ENCODE measurements at regions not wholly inside any gene's neighbourhood (a gene's known extent, or its start where the extent isn't known, plus 50 kb on each side); places are given as distances from the start of the nearest gene placed in this dataset.

DNA sequence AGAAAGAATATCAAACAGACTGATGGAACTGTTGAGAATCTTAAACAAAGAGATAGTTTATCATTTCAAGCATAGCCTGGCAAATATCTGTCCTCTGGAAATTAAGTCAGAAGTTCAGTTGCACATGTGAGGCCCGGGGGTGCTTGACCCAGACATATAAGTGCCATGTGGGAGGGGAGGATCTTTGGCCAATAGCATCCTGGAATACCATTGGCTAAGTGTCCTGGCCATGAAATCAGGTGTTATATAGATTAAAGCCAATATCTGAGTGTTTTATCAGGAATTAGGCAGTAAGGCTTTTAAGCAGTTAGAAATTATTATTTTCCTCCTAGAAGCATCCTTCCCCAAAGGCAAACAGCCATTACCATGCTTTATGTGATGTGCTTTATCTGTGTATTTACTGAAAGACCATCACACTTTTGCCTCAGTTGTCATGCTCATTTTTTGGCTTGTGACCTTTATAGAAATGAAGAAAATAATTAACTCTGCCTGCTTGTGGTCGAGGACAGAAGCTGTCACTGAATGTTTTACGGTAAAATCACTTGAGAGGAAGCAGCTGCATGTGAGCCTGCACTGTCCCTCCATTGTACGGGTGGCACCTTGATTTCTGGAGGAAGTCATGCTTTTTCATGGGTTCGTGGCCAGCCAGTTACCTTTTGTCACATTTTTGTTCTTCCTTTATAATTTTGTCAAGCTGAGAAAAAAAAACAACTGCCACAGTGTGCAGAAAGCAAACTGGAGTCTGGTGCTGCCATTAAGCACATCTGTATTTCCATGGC, 259.9 kb upstream of the FMN2 start:
- TF ChIP-seq EZH2 (IDR thresholded peaks at IDR 0.05) (no peak), EZH2phosphoT487 (IDR thresholded peaks at IDR 0.05) (no peak)
- TF ChIP-seq, protein P1, sequence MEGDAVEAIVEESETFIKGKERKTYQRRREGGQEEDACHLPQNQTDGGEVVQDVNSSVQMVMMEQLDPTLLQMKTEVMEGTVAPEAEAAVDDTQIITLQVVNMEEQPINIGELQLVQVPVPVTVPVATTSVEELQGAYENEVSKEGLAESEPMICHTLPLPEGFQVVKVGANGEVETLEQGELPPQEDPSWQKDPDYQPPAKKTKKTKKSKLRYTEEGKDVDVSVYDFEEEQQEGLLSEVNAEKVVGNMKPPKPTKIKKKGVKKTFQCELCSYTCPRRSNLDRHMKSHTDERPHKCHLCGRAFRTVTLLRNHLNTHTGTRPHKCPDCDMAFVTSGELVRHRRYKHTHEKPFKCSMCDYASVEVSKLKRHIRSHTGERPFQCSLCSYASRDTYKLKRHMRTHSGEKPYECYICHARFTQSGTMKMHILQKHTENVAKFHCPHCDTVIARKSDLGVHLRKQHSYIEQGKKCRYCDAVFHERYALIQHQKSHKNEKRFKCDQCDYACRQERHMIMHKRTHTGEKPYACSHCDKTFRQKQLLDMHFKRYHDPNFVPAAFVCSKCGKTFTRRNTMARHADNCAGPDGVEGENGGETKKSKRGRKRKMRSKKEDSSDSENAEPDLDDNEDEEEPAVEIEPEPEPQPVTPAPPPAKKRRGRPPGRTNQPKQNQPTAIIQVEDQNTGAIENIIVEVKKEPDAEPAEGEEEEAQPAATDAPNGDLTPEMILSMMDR (IDR thresholded peaks at IDR 0.05): no peak
- H3K27ac ChIP-seq: no peak overlapping the region
- no peak overlapping the region for H3K4me3 ChIP-seq
- H3K4me2 ChIP-seq: no peak overlapping the region
- Mint-ChIP-seq H3K4me3 (no peak overlapping the region), H3K36me3 (no peaks in the 10 kb centered on the region), H3K27me3 (ENCODE audit: insufficient read depth, low read depth) (no peaks in the 10 kb centered on the region), H3K27ac (no peak overlapping the region), H3K9me3 (no peaks in the 10 kb centered on the region), H3K4me1 (peaks cover 32% of the 10 kb centered on the region)
- H2AFZ ChIP-seq (replicated peaks): no peak overlapping the region
- no peaks in the 10 kb centered on the region for H4K20me1 ChIP-seq (ENCODE audit: low read depth)
- no peaks in the 10 kb centered on the region for H3K36me3 ChIP-seq
- no peaks in the 10 kb centered on the region for H3F3A ChIP-seq (ENCODE audit: low read depth)
- no peaks in the 10 kb centered on the region for H3K79me2 ChIP-seq (ENCODE audit: low read depth)
- H3K9ac ChIP-seq: no peak overlapping the region
- H3K27me3 ChIP-seq: no peaks in the 10 kb centered on the region
- H3K4me1 ChIP-seq: peaks cover 6% of the 10 kb centered on the region
- no peaks in the 10 kb centered on the region for H3K9me3 ChIP-seq (ENCODE audit: low read depth)
- DNase-seq (ENCODE audit: low spot score): no peak

DNA sequence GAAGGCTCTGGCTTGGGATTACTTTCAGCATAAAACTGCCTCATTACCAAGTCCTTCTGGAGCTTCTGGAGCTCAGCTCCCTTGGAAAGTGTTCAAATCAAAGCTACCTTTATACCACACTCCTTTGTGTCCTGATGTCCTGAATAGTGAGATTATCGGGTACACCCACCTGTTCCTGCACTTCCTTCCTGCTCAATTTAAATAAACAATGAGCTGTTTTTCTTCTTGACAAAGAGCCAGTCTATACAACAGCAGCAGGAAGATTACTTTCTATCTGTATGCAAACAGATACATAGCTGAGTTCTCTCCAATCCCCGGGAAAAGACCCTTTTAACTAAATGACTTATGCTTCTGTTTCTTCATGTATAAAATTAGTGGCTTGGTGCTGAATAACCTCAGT, 258.0 kb upstream of the FMN2 start:
- Histone ChIP-seq H3K36me3 (no peaks in the 10 kb centered on the region), H3K27me3 (no peaks in the 10 kb centered on the region), H4K20me1 (ENCODE audit: low read depth) (no peaks in the 10 kb centered on the region), H3K4me1 (peaks cover 6% of the 10 kb centered on the region), H3K9ac (no peak overlapping the region), H3K79me2 (ENCODE audit: low read depth) (no peaks in the 10 kb centered on the region), H3K9me3 (ENCODE audit: low read depth) (no peaks in the 10 kb centered on the region), H3K27ac (no peak overlapping the region), H3K4me3 (no peak overlapping the region), H3F3A (ENCODE audit: low read depth) (no peaks in the 10 kb centered on the region), H3K4me2 (no peak overlapping the region), H2AFZ (replicated peaks) (no peak overlapping the region)
- peak; percentile 23 for DNase-seq (ENCODE audit: low spot score)
- Mint-ChIP-seq H3K27ac (no peak overlapping the region), H3K4me1 (peaks cover 27% of the 10 kb centered on the region), H3K9me3 (no peaks in the 10 kb centered on the region), H3K27me3 (ENCODE audit: insufficient read depth, low read depth) (no peaks in the 10 kb centered on the region), H3K36me3 (no peaks in the 10 kb centered on the region), H3K4me3 (no peak overlapping the region)
- TF ChIP-seq EZH2 (IDR thresholded peaks at IDR 0.05) (no peak), EZH2phosphoT487 (IDR thresholded peaks at IDR 0.05) (no peak)
- TF ChIP-seq, protein P1 (IDR thresholded peaks at IDR 0.05): no peak

DNA sequence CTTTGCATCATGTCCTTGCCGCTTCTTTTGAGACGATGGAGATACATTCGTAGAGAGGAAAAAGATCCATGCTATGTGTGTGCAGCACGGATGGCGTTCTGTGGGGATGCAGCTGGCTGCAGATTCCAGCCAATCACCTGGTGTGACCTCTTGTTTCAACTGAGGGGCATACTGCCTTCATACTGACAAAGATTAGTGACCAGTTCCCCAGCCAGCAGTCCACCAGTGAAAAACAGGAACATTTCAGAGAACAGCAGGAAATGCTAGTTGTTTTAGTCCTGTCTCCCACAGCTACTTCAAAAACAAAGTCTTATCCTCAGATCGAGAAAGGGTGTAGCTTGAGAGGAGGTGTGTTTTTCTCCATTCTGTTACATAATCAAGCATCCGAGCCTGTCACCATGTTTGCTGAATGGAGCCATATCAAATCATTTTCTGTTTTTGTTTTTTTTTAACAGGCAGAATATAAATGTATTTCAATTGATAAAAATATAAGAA, 255.7 kb upstream of the FMN2 start:
- no peak overlapping the region for H3K4me2 ChIP-seq
- no peaks in the 10 kb centered on the region for H3K36me3 ChIP-seq
- H3K9ac ChIP-seq: no peak overlapping the region
- TF ChIP-seq EZH2phosphoT487 (IDR thresholded peaks at IDR 0.05) (no peak), EZH2 (IDR thresholded peaks at IDR 0.05) (no peak)
- TF ChIP-seq, protein P1 (IDR thresholded peaks at IDR 0.05): no peak
- H3F3A ChIP-seq (ENCODE audit: low read depth): no peaks in the 10 kb centered on the region
- H3K27me3 ChIP-seq: no peaks in the 10 kb centered on the region
- H3K9me3 Mint-ChIP-seq: peaks cover 2% of the 10 kb centered on the region
- no peak for DNase-seq (ENCODE audit: low spot score)
- no peak overlapping the region for H3K4me3 Mint-ChIP-seq
- no peaks in the 10 kb centered on the region for H3K36me3 Mint-ChIP-seq
- no peak overlapping the region for H3K27ac ChIP-seq
- H3K27me3 Mint-ChIP-seq (ENCODE audit: insufficient read depth, low read depth): no peaks in the 10 kb centered on the region
- no peak overlapping the region for H3K27ac Mint-ChIP-seq
- H4K20me1 ChIP-seq (ENCODE audit: low read depth): no peaks in the 10 kb centered on the region
- H3K9me3 ChIP-seq (ENCODE audit: low read depth): no peaks in the 10 kb centered on the region
- H3K4me3 ChIP-seq: no peak overlapping the region
- peaks cover 25% of the 10 kb centered on the region for H3K4me1 Mint-ChIP-seq
- no peaks in the 10 kb centered on the region for H3K79me2 ChIP-seq (ENCODE audit: low read depth)
- H2AFZ ChIP-seq (replicated peaks): no peak overlapping the region
- H3K4me1 ChIP-seq: peaks cover 6% of the 10 kb centered on the region
